Endothelial cell of umbilical vein (primary cell): ENCODE measurements at regions not wholly inside any gene's neighbourhood (a gene's known extent, or its start where the extent isn't known, plus 50 kb on each side); places are given as distances from the start of the nearest gene placed in this dataset.

Source experiments
- BruUV-seq: library from RNA; stranded (reverse); fragments of 400-500 nt; replicated peaks from 2 replicates; lab custom pipeline; 2021; lab: Mats Ljungman, UMichigan
- CTCF ChIA-PET: fragments of 300-600, 350-600 bp; sonication (Branson Sonifier 250); formaldehyde crosslinking; loops from one replicate; lab custom pipeline; 2021; ENCODE audit warnings: antibody characterized with exemption, inconsistent platforms; lab: Charles Lee
- POLR2A ChIA-PET: fragments of 300-600, 350-600 bp; sonication (Branson Sonifier 250); formaldehyde crosslinking; loops from one replicate; lab custom pipeline; 2021; ENCODE audit warnings: antibody characterized with exemption, inconsistent platforms; lab: Charles Lee
- DNase-seq: peaks from one replicate; pipeline ENCODE4 v3.0.0-alpha.2; 2011; ENCODE audit warnings: low read depth, low spot score
- FAIRE-seq: peaks from 2 replicates; lab custom pipeline; 2011; peaks lifted over from hg19 to GRCh38; lab: Jason Lieb, UNC
- H2AFZ ChIP-seq: 2 replicates; pipeline ENCODE4 v1.6.0; 2012; ENCODE audit warnings: low read depth, low read length, control low read depth, inconsistent platforms
- H3K27ac ChIP-seq: 2 replicates; pipeline ENCODE4 v1.5.1; 2011; ENCODE audit warnings: low read depth, mild to moderate bottlenecking, control low read depth, low read length, moderate library complexity; ENCODE audit not compliant: insufficient read depth
- H3K27me3 ChIP-seq, 2 experiments: 2 replicates each; pipeline versions ENCODE4 v1.6.0 to v1.6.1; 2011; ENCODE audit warnings: low read length in 2 of 2, mixed read lengths in 1 of 2; ENCODE audit not compliant: control insufficient read depth in 2 of 2, insufficient read depth in 2 of 2
- H3K36me3 ChIP-seq, 2 experiments: 2 replicates in 1 of 2; 3 replicates in 1 of 2; pipeline ENCODE4 v1.5.1; 2011; ENCODE audit warnings: low read length in 2 of 2, mild to moderate bottlenecking in 1 of 2, moderate library complexity in 1 of 2; ENCODE audit not compliant: control insufficient read depth in 2 of 2, insufficient read depth in 2 of 2; ENCODE audit errors: extremely low read depth in 1 of 2
- H3K4me1 ChIP-seq: 3 replicates; pipeline ENCODE4 v1.5.1; 2011; ENCODE audit warnings: mild to moderate bottlenecking, low read length; ENCODE audit not compliant: control insufficient read depth, insufficient read depth; ENCODE audit errors: extremely low read depth
- H3K4me2 ChIP-seq: 2 replicates; pipeline ENCODE4 v1.6.1; 2011; ENCODE audit warnings: low read length, control low read depth, mixed read lengths; ENCODE audit not compliant: insufficient read depth
- H3K4me3 ChIP-seq, 3 experiments: fragments of 200-600 bp in 1 of 3; sonication (generic), shearing (Covaris generic) in 1 of 3; replicated peaks in 1 of 3; 2 replicates each; pipeline ENCODE4 v1.5.1; 2011 to 2016; ENCODE audit warnings: control low read depth in 3 of 3, low read length in 3 of 3, mild to moderate bottlenecking in 2 of 3, inconsistent platforms in 1 of 3, low read depth in 1 of 3, moderate library complexity in 1 of 3; ENCODE audit not compliant: insufficient read depth in 1 of 3
- H3K79me2 ChIP-seq: 2 replicates; pipeline ENCODE4 v1.6.0; 2012; ENCODE audit warnings: low read length, inconsistent platforms; ENCODE audit not compliant: control insufficient read depth, insufficient read depth
- H3K9ac ChIP-seq: replicated peaks from 2 replicates; pipeline ENCODE3; 2011; ENCODE audit warnings: low read length, control low read depth; ENCODE audit not compliant: insufficient read depth; ENCODE audit errors: extremely low read depth
- H3K9me1 ChIP-seq: replicated peaks from 3 replicates; pipeline ENCODE4 v1.6.0; 2011; ENCODE audit warnings: mild to moderate bottlenecking, low read length; ENCODE audit not compliant: control insufficient read depth, insufficient read depth; ENCODE audit errors: extremely low read depth
- H3K9me3 ChIP-seq: replicated peaks from 2 replicates; pipeline ENCODE4 v1.5.1; 2012; ENCODE audit warnings: low read length, inconsistent platforms; ENCODE audit not compliant: control insufficient read depth, insufficient read depth
- H4K20me1 ChIP-seq: replicated peaks from 2 replicates; pipeline ENCODE3; 2011; ENCODE audit warnings: mild to moderate bottlenecking, low read length; ENCODE audit not compliant: control insufficient read depth, insufficient read depth; ENCODE audit errors: extremely low read depth
- EZH2 ChIP-seq: IDR thresholded peaks from 2 replicates; pipeline ENCODE4 v1.6.1; 2012; ENCODE audit warnings: borderline replicate concordance, low read depth, mild to moderate bottlenecking, moderate library complexity, low read length, inconsistent platforms; ENCODE audit not compliant: severe bottlenecking
- FOS ChIP-seq: IDR thresholded peaks from 2 replicates; pipeline ENCODE4 v1.6.1; 2011; ENCODE audit warnings: mild to moderate bottlenecking, low read length, moderate library complexity, borderline replicate concordance; ENCODE audit not compliant: insufficient read depth
- GATA2 ChIP-seq: IDR thresholded peaks from 2 replicates; pipeline ENCODE4 v1.7.0; 2011; ENCODE audit warnings: low read depth, mild to moderate bottlenecking, moderate library complexity, mixed read lengths, low read length; ENCODE audit not compliant: insufficient read length, insufficient read depth
- JUN ChIP-seq: IDR thresholded peaks from 2 replicates; pipeline ENCODE4 v1.6.1; 2011; ENCODE audit warnings: borderline replicate concordance, low read depth; ENCODE audit not compliant: insufficient read length, insufficient read depth
- POLR2A ChIP-seq: IDR thresholded peaks from 2 replicates; pipeline ENCODE4 v1.6.1; 2012; ENCODE audit warnings: low read depth, mild to moderate bottlenecking, control low read depth, low read length
- POLR2AphosphoS5 ChIP-seq: IDR thresholded peaks from 2 replicates; pipeline ENCODE4 v1.6.1; 2012; ENCODE audit warnings: low read depth, mild to moderate bottlenecking, control low read depth, low read length, moderate library complexity; ENCODE audit not compliant: insufficient read depth
- dilution Hi-C: fragments of 300-500 bp; cut with MboI; formaldehyde crosslinking; loops from one replicate; pipeline ENCODE4 v1.15.0; 2019; ENCODE audit warnings: low sequenced_read_pairs; ENCODE audit not compliant: extremely low pct_ligation_motif_present
- intact Hi-C: fragments of 100-400 bp; cut with micrococcal nuclease; formaldehyde crosslinking; loops from one replicate; pipeline ENCODE4 v1.10.0; 2022
- TF ChIP-seq, protein P1 (sequence below), 2 donors: IDR thresholded peaks; 1 replicate in 1 of 2; 2 replicates in 1 of 2; pipeline ENCODE4 v1.5.1; 2011; ENCODE audit warnings: low read length in 2 of 2, mild to moderate bottlenecking in 2 of 2, moderate library complexity in 2 of 2, control low read depth in 1 of 2, inconsistent platforms in 1 of 2, low read depth in 1 of 2; ENCODE audit not compliant: insufficient read depth in 1 of 2; ENCODE audit errors: extremely low read depth in 1 of 2
- TF ChIP-seq, protein P2 (sequence below): IDR thresholded peaks from 2 replicates; pipeline ENCODE4 v1.6.1; 2011; ENCODE audit not compliant: insufficient read depth, insufficient read length

DNA sequence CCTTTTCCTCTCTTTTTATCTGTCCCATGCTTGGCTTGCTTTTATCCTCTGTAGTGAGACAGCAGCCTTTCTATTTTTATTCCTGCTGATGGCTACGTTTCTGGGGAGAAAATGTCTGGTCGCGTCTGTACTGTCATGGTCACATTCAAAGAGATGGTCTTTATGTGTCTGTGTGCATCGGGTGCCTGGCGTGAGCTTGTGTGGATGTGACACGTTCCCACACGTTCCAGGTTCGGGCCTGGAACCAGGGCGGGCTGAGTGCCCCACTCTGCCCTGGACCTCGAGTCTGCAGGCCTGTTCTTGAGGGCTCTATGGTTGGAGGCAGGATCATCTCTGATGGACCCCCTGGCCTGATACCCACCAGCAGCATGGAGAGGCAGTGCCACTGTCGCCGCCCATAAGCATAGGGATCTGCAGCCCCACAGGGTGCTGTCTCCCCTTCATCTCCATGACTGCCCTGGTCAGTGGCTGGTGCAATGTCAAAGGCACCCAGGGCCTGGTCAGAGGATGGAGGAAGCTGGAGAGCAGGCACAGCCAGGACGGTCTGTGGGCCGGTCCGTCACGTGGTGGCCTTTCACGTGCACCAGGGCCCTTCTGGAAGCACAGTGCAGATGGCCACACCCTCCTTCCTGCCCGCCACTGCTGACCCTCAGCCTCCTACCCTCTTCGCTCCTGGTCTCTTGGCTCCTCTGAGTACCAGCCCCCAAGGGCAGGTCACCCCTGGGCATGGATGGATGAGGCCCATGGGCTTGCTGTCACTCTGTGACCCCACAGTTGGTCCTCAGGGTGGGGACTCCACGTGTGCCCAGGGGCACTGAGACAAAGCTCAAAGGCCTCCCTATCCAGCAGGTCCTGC, 149.2 kb upstream of the TWIST2 start:
- intact Hi-C loops: no loop called here
- H3K9ac ChIP-seq: no peak overlapping the region
- H3K4me3 ChIP-seq: no peak overlapping the region
- H3K79me2 ChIP-seq: no peaks in the 10 kb centered on the region
- no peak overlapping the region for H2AFZ ChIP-seq
- H3K27me3 ChIP-seq: no peaks in the 10 kb centered on the region
- dilution Hi-C loops: no loop called here
- CTCF ChIA-PET: interaction anchor here (0.8 kb wide), 1 partner anchor 12 kb away, joined by 3 read pairs; no protein-coding TSS in a partner anchor
- no peaks in the 10 kb centered on the region for H3K9me1 ChIP-seq
- FAIRE-seq (no peak), DNase-seq (no peak)
- no peaks in the 10 kb centered on the region for H3K36me3 ChIP-seq
- no peaks in the 10 kb centered on the region for H3K9me3 ChIP-seq
- no peak overlapping the region for H3K4me2 ChIP-seq
- BruUV-seq: no TSS peak
- H3K4me1 ChIP-seq: no peaks in the 10 kb centered on the region
- no peak overlapping the region for H3K27ac ChIP-seq
- TF ChIP-seq POLR2A (no peak), FOS (no peak), EZH2 (no peak), POLR2AphosphoS5 (no peak), GATA2 (no peak), JUN (no peak)
- TF ChIP-seq, protein P1, sequence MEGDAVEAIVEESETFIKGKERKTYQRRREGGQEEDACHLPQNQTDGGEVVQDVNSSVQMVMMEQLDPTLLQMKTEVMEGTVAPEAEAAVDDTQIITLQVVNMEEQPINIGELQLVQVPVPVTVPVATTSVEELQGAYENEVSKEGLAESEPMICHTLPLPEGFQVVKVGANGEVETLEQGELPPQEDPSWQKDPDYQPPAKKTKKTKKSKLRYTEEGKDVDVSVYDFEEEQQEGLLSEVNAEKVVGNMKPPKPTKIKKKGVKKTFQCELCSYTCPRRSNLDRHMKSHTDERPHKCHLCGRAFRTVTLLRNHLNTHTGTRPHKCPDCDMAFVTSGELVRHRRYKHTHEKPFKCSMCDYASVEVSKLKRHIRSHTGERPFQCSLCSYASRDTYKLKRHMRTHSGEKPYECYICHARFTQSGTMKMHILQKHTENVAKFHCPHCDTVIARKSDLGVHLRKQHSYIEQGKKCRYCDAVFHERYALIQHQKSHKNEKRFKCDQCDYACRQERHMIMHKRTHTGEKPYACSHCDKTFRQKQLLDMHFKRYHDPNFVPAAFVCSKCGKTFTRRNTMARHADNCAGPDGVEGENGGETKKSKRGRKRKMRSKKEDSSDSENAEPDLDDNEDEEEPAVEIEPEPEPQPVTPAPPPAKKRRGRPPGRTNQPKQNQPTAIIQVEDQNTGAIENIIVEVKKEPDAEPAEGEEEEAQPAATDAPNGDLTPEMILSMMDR (IDR thresholded peaks at IDR 0.05; ENCODE audit: extremely low read depth in 1 of 2, insufficient read depth in 1 of 2, low read depth in 1 of 2, low read length in 2 of 2): no peak
- TF ChIP-seq, protein P2, sequence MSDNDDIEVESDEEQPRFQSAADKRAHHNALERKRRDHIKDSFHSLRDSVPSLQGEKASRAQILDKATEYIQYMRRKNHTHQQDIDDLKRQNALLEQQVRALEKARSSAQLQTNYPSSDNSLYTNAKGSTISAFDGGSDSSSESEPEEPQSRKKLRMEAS: no peak
- H4K20me1 ChIP-seq: no peaks in the 10 kb centered on the region
- POLR2A ChIA-PET: no interaction called here
